ENCODE measurements at regions not wholly inside any gene's neighbourhood (a gene's known extent, or its start where the extent isn't known, plus 50 kb on each side); places are given as distances from the start of the nearest gene placed in this dataset.

DNA sequence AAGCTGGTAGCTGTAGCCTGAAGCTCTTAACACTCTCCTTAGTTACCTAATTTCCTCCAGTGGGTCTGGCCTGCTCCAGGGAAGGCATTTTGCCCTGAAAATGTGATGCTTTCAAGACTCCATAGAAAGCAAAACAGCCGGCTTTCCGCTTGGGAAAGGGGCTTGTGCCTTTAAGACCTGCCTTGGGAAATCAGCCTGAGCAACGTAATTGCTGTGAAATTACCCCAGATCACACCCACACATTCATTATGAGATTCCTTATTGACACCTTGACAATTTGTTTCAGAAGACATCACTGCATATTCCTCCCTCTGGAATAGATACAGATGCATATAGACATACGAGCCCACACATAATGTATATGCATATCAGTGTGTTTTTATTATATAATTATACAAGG is 190.5 kb upstream of the SKOR2 start:
- 50% methylated on average over 2 of the region's 4 CpGs; no CpG with 5 or more reads in 1 of the 2 experiments for WGBS, 2 experiments (ENCODE audit: extremely low coverage in 2 of 2, insufficient read length in 1 of 2)
- H3K14ac ChIP-seq (replicated peaks; ENCODE audit: low read depth, low read length): no peak overlapping the region
- no peak overlapping the region for H2AFZ ChIP-seq (replicated peaks; ENCODE audit: low read length, poor library complexity)
- intact Hi-C loops (cut with micrococcal nuclease): no loop called here
- no peaks in the 10 kb centered on the region for H3K36me3 ChIP-seq (ENCODE audit: control insufficient read depth, insufficient read depth, low read length)
- no peak overlapping the region for H3K4me3 ChIP-seq (ENCODE audit: insufficient read depth, low read depth, low read length)
- ATAC-seq (ENCODE audit: low read depth) (no peak), DNase-seq (no peak)
- H3K4ac ChIP-seq (ENCODE audit: low read depth, low read length): no peak overlapping the region
- H3K56ac ChIP-seq (ENCODE audit: extremely low read depth, insufficient read depth, low read length): no peak overlapping the region
- no peak overlapping the region for H3K4me2 ChIP-seq (ENCODE audit: low read depth, low read length)
- no peaks in the 10 kb centered on the region for H3K9me1 ChIP-seq (ENCODE audit: insufficient read depth, low read length)
- POLR2A ChIA-PET (ENCODE audit: unreplicated experiment): no interaction called here
- H3K9me3 ChIP-seq (ENCODE audit: control insufficient read depth, insufficient read depth, low read length): peaks cover 3% of the 10 kb centered on the region
- H4K5ac ChIP-seq (ENCODE audit: low read depth, low read length): no peak overlapping the region
- H3K18ac ChIP-seq (ENCODE audit: low read depth, low read length): no peak overlapping the region
- no peaks in the 10 kb centered on the region for H3K27me3 ChIP-seq (ENCODE audit: control insufficient read depth, insufficient read depth, low read length)
- H3K4me1 ChIP-seq (ENCODE audit: control insufficient read depth, insufficient read depth, low read length): no peaks in the 10 kb centered on the region
- no TSS peak for BruUV-seq (replicated peaks)
- in situ Hi-C loops (cut with MboI; ENCODE audit: low sequenced_read_pairs): no loop called here
- H2BK20ac ChIP-seq (ENCODE audit: low read depth, low read length): no peak overlapping the region
- H2BK5ac ChIP-seq (ENCODE audit: low read depth, low read length, poor library complexity, severe bottlenecking): no peak overlapping the region
- no peak overlapping the region for H2BK120ac ChIP-seq (ENCODE audit: low read depth, low read length)
- no peak overlapping the region for H2AK9ac ChIP-seq (replicated peaks; ENCODE audit: low read depth, low read length, poor library complexity)
- CTCF ChIA-PET: no interaction called here
- H3K23ac ChIP-seq (ENCODE audit: low read depth, low read length): no peak overlapping the region
- no peaks in the 10 kb centered on the region for H3K79me1 ChIP-seq (ENCODE audit: low read depth in 1 of 2, low read length in 2 of 2)
- H3K27ac ChIP-seq (ENCODE audit: insufficient read depth, low read length): no peak overlapping the region
- H4K8ac ChIP-seq (ENCODE audit: low read depth in 2 of 2, low read length in 2 of 2): no peak overlapping the region
- TF ChIP-seq FOS (IDR thresholded peaks at IDR 0.05; ENCODE audit: low read depth, low read length) (no peak), MAFK (IDR thresholded peaks at IDR 0.05; ENCODE audit: low read depth, low read length) (no peak), MAZ (IDR thresholded peaks at IDR 0.05; ENCODE audit: borderline replicate concordance, low read depth, low read length) (no peak), RAD21 (IDR thresholded peaks at IDR 0.05; ENCODE audit: low read length) (no peak), CHD1 (IDR thresholded peaks at IDR 0.05; ENCODE audit: low read depth, low read length) (no peak), RFX5 (IDR thresholded peaks at IDR 0.05; ENCODE audit: low read depth, low read length) (no peak), CEBPB (IDR thresholded peaks at IDR 0.05; ENCODE audit: low read depth, low read length) (no peak), POLR2A (IDR thresholded peaks at IDR 0.05; ENCODE audit: low read depth, low read length) (no peak), RCOR1 (IDR thresholded peaks at IDR 0.05; ENCODE audit: insufficient replicate concordance, low read length) (no peak)
- TF ChIP-seq, protein P1, sequence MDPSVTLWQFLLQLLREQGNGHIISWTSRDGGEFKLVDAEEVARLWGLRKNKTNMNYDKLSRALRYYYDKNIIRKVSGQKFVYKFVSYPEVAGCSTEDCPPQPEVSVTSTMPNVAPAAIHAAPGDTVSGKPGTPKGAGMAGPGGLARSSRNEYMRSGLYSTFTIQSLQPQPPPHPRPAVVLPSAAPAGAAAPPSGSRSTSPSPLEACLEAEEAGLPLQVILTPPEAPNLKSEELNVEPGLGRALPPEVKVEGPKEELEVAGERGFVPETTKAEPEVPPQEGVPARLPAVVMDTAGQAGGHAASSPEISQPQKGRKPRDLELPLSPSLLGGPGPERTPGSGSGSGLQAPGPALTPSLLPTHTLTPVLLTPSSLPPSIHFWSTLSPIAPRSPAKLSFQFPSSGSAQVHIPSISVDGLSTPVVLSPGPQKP (IDR thresholded peaks at IDR 0.05; ENCODE audit: borderline replicate concordance, low read depth, low read length): no peak
- no peak overlapping the region for H2BK15ac ChIP-seq (ENCODE audit: low read depth, low read length)
- dilution Hi-C loops (cut with HindIII; ENCODE audit: low sequenced_read_pairs, unreplicated experiment): no loop called here
- H3K9ac ChIP-seq (ENCODE audit: low read depth, low read length): no peak overlapping the region
- no peak overlapping the region for H2AK5ac ChIP-seq (ENCODE audit: low read depth, low read length)
- no peaks in the 10 kb centered on the region for H4K20me1 ChIP-seq (ENCODE audit: insufficient read depth, low read length)
- no peak overlapping the region for H4K91ac ChIP-seq (ENCODE audit: insufficient read depth, low read depth, low read length)
